GM12875 (cell line): ENCODE measurements at regions not wholly inside any gene's neighbourhood (a gene's known extent, or its start where the extent isn't known, plus 50 kb on each side); places are given as distances from the start of the nearest gene placed in this dataset.

ENCODE experiments used
- H3K4me3 ChIP-seq: one replicate; pipeline ENCODE4 v1.5.1; 2011; ENCODE audit warnings: low read depth, low read length, control low read depth
- CTCF ChIP-seq: IDR thresholded peaks from 2 replicates; pipeline ENCODE4 v1.5.1; 2011; ENCODE audit warnings: low read depth, mild to moderate bottlenecking, control low read depth, inconsistent platforms, low read length, moderate library complexity, borderline replicate concordance; ENCODE audit not compliant: insufficient read depth

- H3K4me3 ChIP-seq = no peak overlapping the region
- TF ChIP-seq CTCF = no peak
Observed at GRCh38 chr12:3366451-3367110, 124.4 kb upstream of the PRMT8 start.

- H3K4me3 ChIP-seq = no peak overlapping the region
- no peak for TF ChIP-seq CTCF
Observed at GRCh38 chr12:3367750-3368444, 123.1 kb upstream of the PRMT8 start.

GRCh38 chr12:3371018-3371417 is 120.0 kb upstream of the PRMT8 start:
- TF ChIP-seq CTCF = no peak
- H3K4me3 ChIP-seq = no peak overlapping the region

- no peak for TF ChIP-seq CTCF
- H3K4me3 ChIP-seq = no peak overlapping the region
Observed at GRCh38 chr12:3375326-3375725, 115.7 kb upstream of the PRMT8 start.

GRCh38 chr12:3376779-3377455 is 114.1 kb upstream of the PRMT8 start:
- no peak for TF ChIP-seq CTCF

GRCh38 chr12:3378655-3379054 is 112.3 kb upstream of the PRMT8 start:
- no peak for TF ChIP-seq CTCF
- H3K4me3 ChIP-seq = no peak overlapping the region

More at GRCh38 chr12:3376779-3377455, 114.1 kb upstream of the PRMT8 start:
- H3K4me3 ChIP-seq = no peak overlapping the region

- TF ChIP-seq CTCF = no peak
- H3K4me3 ChIP-seq = no peak overlapping the region
Observed at GRCh38 chr12:3379079-3379478, 111.9 kb upstream of the PRMT8 start.
